HCEC 1CT (cell line): ENCODE measurements at regions not wholly inside any gene's neighbourhood (a gene's known extent, or its start where the extent isn't known, plus 50 kb on each side); places are given as distances from the start of the nearest gene placed in this dataset.

Experiments used
- DNase-seq: peaks from one replicate; pipeline ENCODE4 v3.0.0-alpha.2; 2017

DNA sequence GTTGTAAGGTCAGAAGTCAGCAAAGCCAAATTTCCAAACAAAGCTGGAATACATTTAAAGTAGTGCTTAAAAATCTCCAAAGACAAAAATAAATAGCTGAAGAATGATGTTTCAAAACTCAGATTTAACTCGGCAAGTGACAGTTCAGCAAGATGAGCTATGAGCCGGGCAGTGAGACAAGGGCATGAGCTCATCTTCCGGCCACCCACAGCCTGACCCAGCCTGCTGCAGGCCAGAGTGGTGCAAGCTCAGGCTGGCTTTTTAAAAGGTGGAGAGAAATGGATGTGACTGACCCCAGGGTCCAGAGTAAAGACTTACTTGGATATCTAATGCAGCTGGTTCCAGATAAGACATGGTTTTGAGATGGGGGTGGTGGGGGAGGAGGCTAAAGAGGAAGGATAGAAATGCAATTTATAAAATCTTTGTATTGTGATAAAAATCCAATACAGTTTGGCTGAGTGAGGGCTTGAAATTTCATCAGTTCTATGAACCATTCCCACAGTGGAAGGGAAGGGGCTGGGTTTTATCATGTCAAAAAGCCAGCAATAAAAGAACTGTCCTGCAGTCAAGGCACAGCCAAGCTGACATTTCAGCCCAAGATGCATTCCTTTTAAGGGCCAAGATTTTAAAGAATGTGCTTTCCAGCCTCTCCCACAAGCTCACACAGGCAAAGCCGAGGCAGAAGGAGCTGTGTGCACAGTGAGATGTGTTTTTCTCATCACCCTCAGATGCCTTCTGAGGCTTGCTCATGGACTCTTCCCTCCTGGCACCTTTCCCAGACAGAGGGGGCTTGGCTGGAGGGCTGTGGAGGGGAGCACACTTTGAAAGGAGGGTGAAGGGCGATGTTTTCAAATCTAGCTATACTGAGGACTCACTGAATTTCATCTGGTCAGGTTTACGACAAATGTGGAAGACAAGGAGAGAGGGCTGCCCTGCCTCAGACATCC lies 97.9 kb upstream of the KLHL29 start:
- peak; percentile 74 for DNase-seq

GRCh38 chr2:23289671-23290070 lies 95.3 kb upstream of the KLHL29 start:
- no peak for DNase-seq

GRCh38 chr2:23291239-23291638 lies 93.7 kb upstream of the KLHL29 start:
- no peak for DNase-seq

DNA sequence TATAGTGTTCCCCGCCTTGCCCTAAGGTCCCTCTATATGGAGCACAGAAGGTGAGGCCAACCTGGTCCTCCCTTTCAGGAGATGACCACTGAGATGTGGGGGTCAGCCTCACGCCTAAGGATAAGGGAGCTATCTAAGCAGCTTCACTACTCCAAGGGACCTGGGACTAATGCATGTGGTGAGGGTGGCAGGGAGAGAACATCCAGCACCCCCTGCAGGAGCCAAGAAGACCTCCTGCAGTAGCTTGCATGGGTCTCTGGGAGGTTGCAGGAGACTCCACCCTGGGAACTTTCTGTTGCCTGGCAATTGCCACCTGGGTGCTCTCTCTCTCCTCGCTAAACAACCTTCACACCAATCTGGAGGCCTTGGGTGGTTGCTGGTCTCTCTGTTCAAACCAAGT lies 93.0 kb upstream of the KLHL29 start:
- DNase-seq, result no peak

- DNase-seq, result no peak
Measured at GRCh38 chr2:23293063-23293462, 91.9 kb upstream of the KLHL29 start.

DNA sequence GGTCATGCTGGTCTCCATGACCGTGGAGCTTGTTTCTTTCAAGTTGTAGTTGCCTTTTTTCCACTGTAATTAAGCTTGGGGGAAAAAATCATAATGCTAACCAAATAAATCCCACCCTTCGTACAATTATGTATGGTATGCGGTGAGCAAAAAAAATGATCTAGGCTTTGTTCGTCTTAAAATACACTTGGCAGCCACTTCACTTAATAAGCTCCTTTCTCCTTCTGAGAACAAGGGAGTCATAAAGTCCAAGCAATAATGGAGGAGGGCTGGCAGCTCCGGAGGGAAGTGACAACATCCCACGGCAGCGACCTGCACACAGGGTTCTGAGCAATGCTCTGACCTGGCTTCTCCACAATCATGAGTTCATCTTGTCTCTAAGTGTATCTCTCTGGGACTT lies 91.2 kb upstream of the KLHL29 start:
- DNase-seq, result no peak

GRCh38 chr2:23294238-23294637 lies 90.7 kb upstream of the KLHL29 start:
- DNase-seq, result no peak

DNA sequence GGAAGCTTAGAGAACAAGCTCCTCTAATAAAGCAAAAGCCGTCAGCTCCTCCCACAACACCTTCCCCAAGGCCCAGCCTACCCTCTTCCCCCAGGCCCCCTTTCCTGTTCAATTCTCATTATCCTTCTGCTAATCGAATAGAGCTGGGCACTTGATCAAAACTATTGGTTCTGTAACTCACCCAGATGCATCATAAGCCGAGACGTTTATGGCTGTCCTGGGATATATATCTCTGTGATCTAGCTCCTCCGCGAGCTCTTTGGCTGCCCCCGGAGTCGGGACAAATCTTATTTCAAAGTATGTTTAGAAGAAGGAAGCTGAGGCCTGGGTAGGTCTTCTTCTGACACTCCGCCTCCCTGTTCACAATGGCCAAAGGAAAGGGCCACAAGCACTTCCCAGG lies 88.3 kb upstream of the KLHL29 start:
- DNase-seq, result no peak

DNA sequence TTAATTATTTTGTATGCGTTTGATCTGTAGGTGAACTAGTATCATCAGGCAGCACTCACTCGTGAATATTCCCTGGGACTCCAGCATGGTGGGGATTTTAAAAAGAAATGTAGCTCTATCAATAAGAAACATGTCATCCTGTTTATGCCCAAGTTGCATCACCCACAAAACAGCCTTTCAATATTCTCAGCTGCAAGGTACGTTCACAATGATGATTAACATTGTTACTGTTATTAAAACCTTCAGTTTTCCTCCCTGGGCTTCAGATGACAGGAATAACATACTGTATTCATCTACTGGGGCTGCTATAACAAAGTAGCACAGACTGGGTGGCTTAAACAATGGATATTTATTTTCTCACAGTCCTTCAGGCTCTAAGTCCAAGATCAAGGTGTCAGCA lies 87.9 kb upstream of the KLHL29 start:
- DNase-seq, result no peak

DNA sequence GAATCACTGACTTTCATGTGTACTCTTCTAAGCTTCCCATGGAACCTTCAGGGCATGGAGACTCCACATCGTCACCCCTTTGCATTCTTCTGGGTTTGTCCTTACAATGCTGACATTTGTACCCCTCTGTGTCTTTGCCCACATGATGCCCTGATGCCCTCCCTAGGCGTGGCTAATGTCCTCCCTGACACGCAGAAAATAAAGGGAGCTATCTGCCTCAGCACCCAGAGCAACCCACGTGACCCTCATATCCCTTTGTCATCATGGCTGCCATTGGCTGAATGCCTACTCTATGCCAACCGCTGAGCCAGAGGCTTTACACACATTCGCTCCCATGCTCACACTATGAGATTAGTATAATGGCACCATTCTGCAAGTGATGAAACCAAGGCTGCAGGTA lies 86.4 kb upstream of the KLHL29 start:
- DNase-seq, result no peak

- no peak for DNase-seq
Measured at GRCh38 chr2:23299476-23300195, 85.3 kb upstream of the KLHL29 start.

DNA sequence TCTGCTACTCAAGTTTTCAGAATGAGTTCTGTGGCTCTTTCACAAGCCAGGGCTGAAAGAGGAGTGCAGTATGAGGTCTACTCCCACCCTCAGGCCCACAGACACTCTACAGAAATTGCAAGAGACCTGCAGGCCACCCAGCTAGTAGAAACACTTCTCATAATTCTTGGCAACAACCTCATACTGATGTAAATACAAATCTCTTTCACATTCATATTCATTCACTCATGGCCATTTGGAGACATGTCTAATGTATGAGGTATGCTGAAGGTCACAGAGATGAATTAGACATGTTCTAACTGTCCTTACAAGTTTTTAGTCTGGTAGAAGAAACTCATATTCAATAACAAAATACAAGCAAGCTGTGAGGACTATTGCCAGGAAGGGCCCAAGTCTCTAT lies 83.8 kb upstream of the KLHL29 start:
- peak; percentile 39 for DNase-seq

DNA sequence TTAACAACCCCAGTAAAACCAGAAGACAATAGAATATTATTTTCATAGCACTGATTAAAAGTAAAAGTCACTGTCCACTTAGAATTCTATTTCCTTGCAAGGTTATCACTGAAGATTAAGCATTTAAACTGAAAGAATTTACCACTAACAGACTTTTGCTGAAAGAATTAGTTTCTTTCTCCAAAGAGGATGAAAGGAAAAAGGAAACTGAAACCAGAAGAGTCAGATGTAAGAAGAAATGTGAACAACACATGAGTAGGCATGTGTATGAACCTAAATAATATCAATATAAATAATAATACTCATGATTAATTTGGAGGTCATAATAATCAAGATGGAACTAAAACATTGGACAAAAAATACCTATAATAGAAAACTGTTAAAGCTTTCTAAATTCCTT lies 82.4 kb upstream of the KLHL29 start:
- DNase-seq, result no peak

DNA sequence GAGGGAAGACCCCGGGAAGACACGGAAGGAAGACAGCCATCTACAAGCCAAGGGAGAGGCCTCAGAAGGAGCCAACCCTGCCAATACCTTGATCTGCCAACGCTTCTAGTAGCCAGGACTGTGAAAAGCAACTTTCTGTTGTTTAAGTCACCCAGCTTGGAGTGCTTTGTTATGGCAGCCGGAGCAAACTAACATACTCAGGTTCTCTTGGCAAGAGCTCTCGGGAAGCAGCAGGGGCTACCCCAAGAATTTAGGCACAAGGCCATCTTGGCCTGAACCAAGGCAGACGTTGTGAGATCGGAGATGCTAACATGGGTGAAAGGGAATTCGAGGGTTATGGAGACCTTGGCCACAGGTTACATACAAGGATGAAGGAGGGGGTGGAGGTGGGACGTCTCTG lies 78.6 kb upstream of the KLHL29 start:
- DNase-seq, result no peak

DNA sequence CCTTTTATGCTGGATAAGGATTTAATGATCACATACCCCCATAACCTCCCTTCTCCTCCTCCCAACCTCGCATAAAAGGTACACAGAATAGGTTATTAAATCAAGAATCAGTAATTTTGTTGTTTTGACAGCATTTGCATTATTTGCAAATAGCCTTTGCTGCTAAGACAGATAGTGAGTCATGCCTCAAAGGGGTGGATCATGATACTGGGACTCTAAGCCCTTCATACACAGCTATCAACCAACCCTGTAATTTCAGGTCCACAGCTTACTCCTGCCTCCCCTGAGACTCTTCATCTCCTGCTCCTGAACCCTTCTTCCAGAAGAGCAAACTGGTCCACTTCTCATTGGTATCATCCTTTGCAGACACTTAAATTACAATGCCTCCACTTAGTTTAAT lies 73.8 kb upstream of the KLHL29 start:
- DNase-seq, result no peak

GRCh38 chr2:23312996-23313606 lies 71.9 kb upstream of the KLHL29 start:
- DNase-seq, result no peak

- no peak for DNase-seq
Measured at GRCh38 chr2:23314687-23315086, 70.3 kb upstream of the KLHL29 start.

DNA sequence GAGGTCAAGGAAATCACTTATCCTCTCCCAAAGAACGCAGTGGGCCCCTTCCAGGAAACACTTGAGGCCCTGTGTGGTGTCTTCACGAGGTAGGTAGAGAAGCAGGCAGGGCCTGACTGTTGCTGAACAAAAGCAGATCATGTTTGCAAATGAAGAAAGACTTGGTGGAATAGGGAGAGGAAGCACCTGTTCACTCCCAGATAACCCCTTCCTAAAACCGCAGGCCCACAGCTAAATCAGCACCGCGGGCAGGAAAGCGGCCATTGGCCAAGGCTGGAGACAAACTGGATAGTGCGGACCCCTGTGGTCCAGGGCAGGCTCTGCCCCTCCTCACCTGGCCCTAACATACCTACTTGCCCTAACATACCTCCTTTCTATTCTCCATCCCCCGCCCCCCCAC lies 64.9 kb upstream of the KLHL29 start:
- DNase-seq, result no peak

GRCh38 chr2:23321751-23322150 lies 63.2 kb upstream of the KLHL29 start:
- DNase-seq, result no peak

- DNase-seq, result no peak
Measured at GRCh38 chr2:23322567-23323197, 62.3 kb upstream of the KLHL29 start.

- DNase-seq, result no peak
Measured at GRCh38 chr2:23323198-23323916, 61.6 kb upstream of the KLHL29 start.

GRCh38 chr2:23323917-23324680 lies 60.9 kb upstream of the KLHL29 start:
- DNase-seq, result no peak
